ENCODE measurements at regions not wholly inside any gene's neighbourhood (a gene's known extent, or its start where the extent isn't known, plus 50 kb on each side); places are given as distances from the start of the nearest gene placed in this dataset.

DNA sequence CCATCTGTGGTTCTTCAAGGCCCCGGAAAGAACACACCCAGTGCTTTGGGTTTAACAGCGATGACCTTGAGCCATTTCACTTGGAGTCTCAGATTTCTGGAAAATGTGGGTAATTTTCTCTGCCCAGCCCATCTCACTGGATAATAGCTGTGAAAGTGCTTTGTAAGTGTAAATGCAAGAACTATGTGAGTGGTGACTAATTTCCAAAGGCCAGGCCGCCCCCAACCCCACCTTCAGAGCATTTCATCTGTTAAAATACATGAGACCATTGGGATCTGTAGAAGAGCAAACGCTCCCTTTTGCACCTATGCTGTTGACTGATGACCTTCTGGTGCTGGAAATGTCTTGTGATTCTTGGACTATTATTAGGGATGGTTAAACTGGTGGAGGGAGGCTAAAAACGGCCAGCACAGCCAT lies 196.8 kb upstream of the LPP start:
- DNase-seq, result no peak

DNA sequence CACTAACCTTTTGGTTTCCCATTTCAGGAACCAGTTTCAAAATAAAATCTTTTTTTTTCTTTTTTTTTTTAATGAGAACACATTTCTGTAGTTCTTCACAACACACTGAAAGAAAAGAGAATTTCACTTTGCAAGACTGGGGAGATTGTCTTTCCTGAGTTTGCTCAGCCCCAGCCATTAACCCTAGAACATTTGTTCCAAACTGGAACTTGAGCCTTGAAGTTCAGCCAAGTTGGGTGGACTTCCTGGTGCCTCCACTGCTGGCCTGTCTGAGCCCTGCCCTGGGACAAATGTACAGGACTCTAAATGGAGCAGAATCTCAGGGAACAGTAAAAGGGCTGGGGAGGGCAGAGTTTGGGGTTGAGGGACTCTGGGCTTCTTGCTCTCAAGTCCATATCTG lies 196.4 kb upstream of the LPP start:
- DNase-seq, result no peak

DNA sequence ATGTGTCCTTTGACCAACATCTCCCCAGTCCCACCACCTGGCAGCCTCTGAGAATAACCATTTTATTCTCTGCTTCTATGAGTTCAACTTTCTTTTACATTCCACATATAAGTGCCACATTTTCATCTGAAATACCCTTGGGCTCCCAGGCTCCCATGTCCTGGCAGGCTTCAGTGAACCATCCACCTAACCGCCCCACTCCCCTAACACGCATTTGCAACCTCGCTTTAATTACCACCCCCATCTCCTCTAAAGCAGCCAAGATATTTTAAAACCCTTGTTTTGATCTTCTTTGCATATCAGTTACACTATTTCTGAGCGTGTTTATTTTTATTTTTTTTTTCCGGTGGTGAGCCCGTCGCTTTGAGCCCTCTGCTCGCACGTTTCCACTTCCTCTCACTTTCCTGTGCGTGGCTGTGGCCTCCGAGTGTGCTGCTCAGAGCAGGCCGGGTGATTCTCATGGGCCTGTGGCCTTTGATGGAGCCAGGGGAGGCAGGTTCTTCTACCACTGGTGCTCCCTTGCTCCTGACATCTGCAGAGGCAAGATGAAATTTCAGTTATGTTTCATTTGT lies 195.4 kb upstream of the LPP start:
- no peak for DNase-seq

- no peak for DNase-seq
Observed at GRCh38 chr3:187960820-187961219, 193.1 kb upstream of the LPP start.

DNA sequence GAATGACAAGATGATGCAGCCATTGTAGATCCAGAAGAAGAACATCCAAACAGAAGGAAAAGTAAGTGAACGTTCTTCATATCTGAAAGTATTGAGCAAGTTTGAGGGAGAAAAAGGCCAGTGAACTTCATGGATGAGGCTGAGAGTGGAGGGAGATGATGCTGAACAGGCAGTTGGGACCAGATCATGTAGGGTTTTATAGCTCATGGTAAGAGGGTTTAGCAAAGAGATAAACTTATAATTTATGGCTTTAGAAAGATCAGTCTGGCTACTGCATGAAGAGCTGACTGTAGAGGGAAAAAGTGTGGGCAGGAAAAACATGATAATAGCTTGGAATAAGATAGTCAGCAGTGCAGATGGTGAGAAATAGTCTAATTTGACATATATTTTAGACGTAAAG lies 192.6 kb upstream of the LPP start:
- DNase-seq, result no peak

GRCh38 chr3:187963003-187963676 lies 190.8 kb upstream of the LPP start:
- no peak for DNase-seq

DNA sequence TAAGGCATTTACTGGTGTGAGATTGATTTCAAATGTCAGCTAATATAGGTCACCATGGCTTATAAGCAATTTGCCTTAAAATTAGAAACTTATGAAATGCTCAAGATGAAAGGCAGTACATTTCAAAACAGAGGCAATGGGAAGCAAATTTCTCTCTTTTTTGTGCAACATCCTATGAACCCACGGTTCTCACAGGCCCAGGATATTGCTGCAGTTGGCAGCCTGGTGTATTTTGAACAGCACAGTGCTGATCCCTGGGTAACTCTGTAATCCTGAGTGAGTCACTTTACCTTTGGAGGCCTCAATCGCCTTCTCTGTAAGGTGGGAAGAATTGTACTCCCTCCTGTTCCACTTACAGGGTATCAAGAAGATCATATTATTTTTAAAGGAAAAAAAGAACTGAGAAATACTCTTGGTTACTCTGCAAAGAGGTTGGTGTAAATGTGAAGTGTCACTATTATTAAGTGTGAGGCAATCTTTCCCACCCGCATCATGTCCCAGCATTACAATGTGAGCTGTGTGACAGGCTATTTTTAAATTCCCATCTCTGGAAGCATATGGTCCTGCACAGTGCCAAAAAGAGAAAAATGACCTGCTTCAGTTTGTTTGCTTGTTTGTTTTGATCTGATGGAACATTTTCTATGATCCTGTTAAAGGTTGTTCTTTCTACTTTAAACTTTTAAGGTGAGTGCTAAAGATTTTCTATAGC lies 190.1 kb upstream of the LPP start:
- DNase-seq, result no peak

- no peak for DNase-seq
Observed at GRCh38 chr3:187964760-187965159, 189.2 kb upstream of the LPP start.

DNA sequence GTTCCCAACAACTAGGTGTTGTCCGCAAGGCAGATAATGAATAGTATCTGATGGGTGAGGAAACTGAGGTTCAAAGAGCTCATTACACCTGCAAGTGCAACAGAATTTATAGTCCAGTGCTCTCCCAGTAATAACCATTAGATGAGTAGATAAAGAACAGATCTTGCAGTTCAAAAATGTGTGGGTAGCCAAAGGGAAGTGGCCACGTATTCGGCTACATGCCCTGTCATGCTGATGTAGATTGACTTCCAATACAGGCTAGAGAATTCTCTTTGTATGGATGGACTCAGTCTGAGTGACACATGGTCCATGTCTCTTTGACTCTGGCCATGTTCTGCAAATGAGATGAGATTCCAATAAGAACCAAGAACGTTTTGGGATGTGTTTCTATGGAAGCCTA lies 187.9 kb upstream of the LPP start:
- DNase-seq, result no peak

GRCh38 chr3:187966636-187967406 lies 187.1 kb upstream of the LPP start:
- DNase-seq, result no peak

- DNase-seq, result no peak
Observed at GRCh38 chr3:187967993-187968392, 186.0 kb upstream of the LPP start.

DNA sequence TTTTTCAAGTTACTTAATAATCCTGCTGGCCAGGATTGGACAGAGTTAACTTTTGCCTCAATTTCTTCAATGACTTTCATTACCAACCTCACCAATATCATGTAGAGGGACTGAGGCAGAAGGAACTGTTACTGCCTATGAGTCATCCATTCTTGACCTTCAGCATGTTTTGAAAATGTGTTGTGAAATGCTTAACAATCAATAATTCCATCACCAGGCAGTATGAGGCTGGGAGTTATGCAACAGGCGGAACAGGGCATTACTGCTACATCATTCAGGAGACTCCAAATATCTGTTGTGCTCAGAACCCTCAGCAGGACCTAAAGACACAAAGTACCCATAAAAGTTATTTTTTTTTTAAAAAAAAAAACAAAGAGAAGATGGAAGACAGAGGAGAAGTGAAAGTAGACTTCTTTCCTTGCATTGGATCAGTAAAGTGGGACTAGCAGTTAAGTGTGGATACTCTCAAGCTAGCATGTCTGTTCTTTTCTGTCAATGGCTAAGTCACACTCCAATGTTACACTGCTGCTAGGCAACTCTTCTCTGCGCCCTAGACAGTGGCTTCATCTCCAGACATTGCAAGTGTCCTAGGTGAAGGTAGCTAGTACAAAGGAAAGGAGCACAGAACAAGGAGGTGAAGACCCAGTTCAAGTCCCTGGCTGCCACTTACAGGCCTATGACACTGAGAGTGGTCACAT lies 184.9 kb upstream of the LPP start:
- DNase-seq, result no peak

- no peak for DNase-seq
Observed at GRCh38 chr3:187969581-187969950, 184.4 kb upstream of the LPP start.

DNA sequence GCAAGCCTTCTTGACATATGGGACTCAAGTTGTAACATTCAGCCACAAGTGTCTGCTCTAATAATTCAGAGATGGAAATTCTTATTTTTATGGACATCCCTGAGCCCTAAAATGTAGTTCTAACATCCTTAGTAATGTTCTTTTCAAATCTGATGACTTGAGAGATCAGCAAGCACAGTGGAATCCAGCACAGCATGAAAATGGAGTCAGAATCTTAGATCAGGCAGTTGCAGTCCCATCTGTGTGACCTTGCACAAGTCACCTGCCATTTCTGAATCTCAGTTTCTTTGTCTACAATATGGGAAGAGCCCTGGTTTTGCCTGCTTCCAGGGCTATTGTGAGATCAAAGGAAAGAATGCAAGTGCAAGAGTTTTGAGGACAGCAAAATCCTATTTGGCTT lies 183.9 kb upstream of the LPP start:
- DNase-seq, result no peak

DNA sequence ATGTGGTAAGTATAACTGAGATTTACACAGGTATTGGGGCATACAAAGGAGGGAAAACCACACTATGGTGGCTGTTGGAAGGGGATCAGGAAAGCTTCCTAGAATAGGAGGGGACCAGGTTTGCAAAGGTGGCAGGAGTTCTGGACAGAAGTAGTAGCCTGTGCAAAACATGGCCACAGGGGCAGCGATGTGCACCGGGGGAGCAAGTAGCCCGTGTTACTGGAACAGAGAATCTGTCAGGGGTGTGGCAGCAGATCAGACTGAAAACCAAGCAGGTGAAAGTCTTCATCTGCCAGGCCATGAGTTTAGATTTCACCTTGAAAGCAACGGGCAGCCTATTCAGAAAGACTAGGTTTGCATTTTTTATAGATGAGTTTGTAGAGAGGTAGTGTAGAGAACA lies 182.3 kb upstream of the LPP start:
- DNase-seq, result no peak

GRCh38 chr3:187972454-187972853 lies 181.5 kb upstream of the LPP start:
- DNase-seq, result no peak

GRCh38 chr3:187973977-187974870 lies 179.7 kb upstream of the LPP start:
- DNase-seq, result no peak

DNA sequence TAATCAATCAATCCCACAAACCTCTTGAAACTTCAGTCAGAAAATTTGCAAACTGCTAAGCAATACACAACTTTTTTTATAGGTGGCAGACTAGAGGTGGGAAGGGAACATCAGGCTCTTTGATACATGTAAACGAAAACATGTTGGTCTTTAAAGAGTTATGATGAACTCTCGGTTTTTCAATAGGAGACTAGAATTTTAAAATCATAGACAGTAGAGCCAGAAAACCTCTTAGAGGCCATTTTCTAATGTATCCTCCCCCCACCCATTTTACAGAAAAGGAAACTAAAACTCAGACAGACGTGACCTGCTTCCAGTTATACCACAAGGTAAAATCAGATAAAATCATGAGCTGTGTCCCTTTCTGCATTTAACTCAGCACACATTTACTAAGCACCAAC lies 179.1 kb upstream of the LPP start:
- no peak for DNase-seq

- DNase-seq, result no peak
Observed at GRCh38 chr3:187975561-187976364, 178.2 kb upstream of the LPP start.

- DNase-seq, result no peak
Observed at GRCh38 chr3:187976365-187976900, 177.5 kb upstream of the LPP start.

DNA sequence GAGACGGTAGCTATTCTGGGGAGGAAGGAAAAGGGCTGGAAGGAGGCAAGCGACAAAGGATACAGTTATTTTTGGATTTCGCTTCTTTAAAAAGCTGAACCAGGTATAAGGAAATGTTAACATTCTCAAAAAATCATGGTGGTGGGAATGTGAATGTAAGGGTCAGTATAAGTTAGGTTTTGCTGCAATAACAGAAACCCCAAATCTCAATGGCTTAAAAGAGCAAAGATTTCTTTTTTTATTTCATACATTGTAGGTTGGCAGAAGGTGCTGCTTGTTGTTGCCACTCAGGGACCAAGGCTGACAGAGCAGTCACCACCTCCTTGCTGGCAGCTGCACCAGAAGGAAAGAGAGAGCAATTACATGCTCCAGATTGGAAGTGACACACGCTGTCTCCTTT lies 176.3 kb upstream of the LPP start:
- DNase-seq, result no peak
